Effector memory CD4-positive, alpha-beta T cell (primary cell): ENCODE measurements at regions not wholly inside any gene's neighbourhood (a gene's known extent, or its start where the extent isn't known, plus 50 kb on each side); places are given as distances from the start of the nearest gene placed in this dataset.

Experiments
- DNase-seq, 3 donors: peaks; one replicate each; pipeline ENCODE4 v3.0.0-alpha.2; 2020
- H3K27ac ChIP-seq: 2 replicates; pipeline ENCODE4 v1.7.0; 2013; ENCODE audit warnings: mild to moderate bottlenecking, low read length, moderate library complexity; ENCODE audit not compliant: insufficient read depth, poor library complexity, severe bottlenecking
- H3K27me3 ChIP-seq: replicated peaks from 2 replicates; pipeline ENCODE4 v1.7.0; 2013; ENCODE audit warnings: mild to moderate bottlenecking, low read length; ENCODE audit not compliant: insufficient read depth, control insufficient read depth, poor library complexity, severe bottlenecking
- H3K36me3 ChIP-seq: 2 replicates; pipeline ENCODE4 v1.7.0; 2013; ENCODE audit warnings: mild to moderate bottlenecking, low read length, moderate library complexity; ENCODE audit not compliant: control insufficient read depth, insufficient read depth
- H3K4me1 ChIP-seq: 2 replicates; pipeline ENCODE4 v1.7.0; 2013; ENCODE audit warnings: low read length, mild to moderate bottlenecking; ENCODE audit not compliant: control insufficient read depth, insufficient read depth, poor library complexity, severe bottlenecking
- H3K4me3 ChIP-seq: 2 replicates; pipeline ENCODE4 v1.7.0; 2013; ENCODE audit warnings: low read length, low read depth, mild to moderate bottlenecking; ENCODE audit not compliant: insufficient read depth, poor library complexity, severe bottlenecking
- H3K9me3 ChIP-seq: 2 replicates; pipeline ENCODE4 v1.7.0; 2013; ENCODE audit warnings: mild to moderate bottlenecking, low read length, moderate library complexity; ENCODE audit not compliant: control insufficient read depth

- DNase-seq = no peak
- no peak overlapping the region for H3K27ac ChIP-seq
Measured at GRCh38 chr9:113781896-113782295, 94.2 kb upstream of the ZNF618 start.

GRCh38 chr9:113783475-113783874, 92.6 kb upstream of the ZNF618 start:
- Histone ChIP-seq H3K4me3 (no peak overlapping the region), H3K27me3 (peaks cover 2% of the 10 kb centered on the region), H3K9me3 (no peaks in the 10 kb centered on the region), H3K27ac (no peak overlapping the region), H3K36me3 (no peaks in the 10 kb centered on the region), H3K4me1 (no peaks in the 10 kb centered on the region)
- no peak for DNase-seq

More at GRCh38 chr9:113781896-113782295, 94.2 kb upstream of the ZNF618 start:
- Histone ChIP-seq H3K4me3 (no peak overlapping the region), H3K4me1 (no peaks in the 10 kb centered on the region), H3K36me3 (no peaks in the 10 kb centered on the region), H3K9me3 (no peaks in the 10 kb centered on the region), H3K27me3 (no peaks in the 10 kb centered on the region)

GRCh38 chr9:113785334-113785733, 90.8 kb upstream of the ZNF618 start:
- DNase-seq = no peak

GRCh38 chr9:113786071-113786470, 90.0 kb upstream of the ZNF618 start:
- Histone ChIP-seq H3K4me1 (no peaks in the 10 kb centered on the region), H3K36me3 (no peaks in the 10 kb centered on the region), H3K27me3 (peaks cover 2% of the 10 kb centered on the region), H3K9me3 (no peaks in the 10 kb centered on the region), H3K27ac (no peak overlapping the region), H3K4me3 (no peak overlapping the region)
- DNase-seq = no peak

More at GRCh38 chr9:113785334-113785733, 90.8 kb upstream of the ZNF618 start:
- H3K4me1 ChIP-seq = no peaks in the 10 kb centered on the region
- no peaks in the 10 kb centered on the region for H3K36me3 ChIP-seq
- H3K27ac ChIP-seq = no peak overlapping the region
- peaks cover 2% of the 10 kb centered on the region for H3K27me3 ChIP-seq
- H3K9me3 ChIP-seq = no peaks in the 10 kb centered on the region
- H3K4me3 ChIP-seq = no peak overlapping the region

- H3K4me1 ChIP-seq = no peaks in the 10 kb centered on the region
- no peaks in the 10 kb centered on the region for H3K36me3 ChIP-seq
- no peak overlapping the region for H3K4me3 ChIP-seq
- H3K27me3 ChIP-seq = peaks cover 2% of the 10 kb centered on the region
- H3K9me3 ChIP-seq = no peaks in the 10 kb centered on the region
- no peak for DNase-seq
- no peak overlapping the region for H3K27ac ChIP-seq
Measured at GRCh38 chr9:113787871-113788270, 88.2 kb upstream of the ZNF618 start.

- H3K36me3 ChIP-seq = no peaks in the 10 kb centered on the region
- H3K4me1 ChIP-seq = no peaks in the 10 kb centered on the region
- H3K4me3 ChIP-seq = no peak overlapping the region
- peaks cover 2% of the 10 kb centered on the region for H3K27me3 ChIP-seq
- no peak overlapping the region for H3K27ac ChIP-seq
- DNase-seq = no peak
- H3K9me3 ChIP-seq = no peaks in the 10 kb centered on the region
Measured at GRCh38 chr9:113788616-113789330, 87.3 kb upstream of the ZNF618 start.

GRCh38 chr9:113790093-113790492, 86.0 kb upstream of the ZNF618 start:
- no peaks in the 10 kb centered on the region for H3K36me3 ChIP-seq
- peaks cover 2% of the 10 kb centered on the region for H3K27me3 ChIP-seq
- H3K4me3 ChIP-seq = no peak overlapping the region
- no peaks in the 10 kb centered on the region for H3K9me3 ChIP-seq
- H3K27ac ChIP-seq = no peak overlapping the region
- no peaks in the 10 kb centered on the region for H3K4me1 ChIP-seq
- no peak for DNase-seq

- DNase-seq = no peak
- Histone ChIP-seq H3K27ac (no peak overlapping the region), H3K4me1 (no peaks in the 10 kb centered on the region), H3K9me3 (no peaks in the 10 kb centered on the region), H3K36me3 (no peaks in the 10 kb centered on the region), H3K27me3 (no peaks in the 10 kb centered on the region), H3K4me3 (no peak overlapping the region)
Measured at GRCh38 chr9:113793558-113793957, 82.6 kb upstream of the ZNF618 start.

GRCh38 chr9:113794721-113795120, 81.4 kb upstream of the ZNF618 start:
- H3K9me3 ChIP-seq = no peaks in the 10 kb centered on the region
- H3K36me3 ChIP-seq = no peaks in the 10 kb centered on the region
- DNase-seq = no peak
- H3K27me3 ChIP-seq = no peaks in the 10 kb centered on the region
- H3K27ac ChIP-seq = no peak overlapping the region
- no peaks in the 10 kb centered on the region for H3K4me1 ChIP-seq
- H3K4me3 ChIP-seq = no peak overlapping the region

GRCh38 chr9:113795811-113796392, 80.2 kb upstream of the ZNF618 start:
- H3K9me3 ChIP-seq = no peaks in the 10 kb centered on the region
- H3K27me3 ChIP-seq = no peaks in the 10 kb centered on the region
- H3K36me3 ChIP-seq = no peaks in the 10 kb centered on the region
- no peak overlapping the region for H3K4me3 ChIP-seq
- H3K27ac ChIP-seq = no peak overlapping the region
- H3K4me1 ChIP-seq = no peaks in the 10 kb centered on the region
- DNase-seq = no peak
